Left lung (tissue), 4 donors: ENCODE measurements at regions not wholly inside any gene's neighbourhood (a gene's known extent, or its start where the extent isn't known, plus 50 kb on each side); places are given as distances from the start of the nearest gene placed in this dataset.
A peak's percentile ranks its signal among the peaks of the same experiment; 100 is the strongest.

ENCODE experiments used
- ATAC-seq: fragments of 200-7000 bp; cut with Tn5 transposase; one replicate; pipeline ENCODE4 v1.9.1; 2020; ENCODE audit warnings: moderate library complexity
- DNase-seq, 4 donors: peaks; one replicate each; pipeline ENCODE4 v3.0.0-alpha.2; 2013 to 2020
- H3K27ac ChIP-seq, 2 donors: fragments of 200-600 bp; sonication (generic) in 1 of 2; one replicate each; pipeline versions ENCODE4 v1.5.0 to v1.8.0; 2020 to 2021
- H3K27me3 ChIP-seq, 2 donors: fragments of 200-600 bp; sonication (generic) in 1 of 2; one replicate each; pipeline versions ENCODE4 v1.5.0 to v1.8.0; 2020 to 2021
- H3K36me3 ChIP-seq, 2 donors: fragments of 200-600 bp; sonication (generic) in 1 of 2; one replicate each; pipeline versions ENCODE4 v1.5.0 to v1.8.0; 2020 to 2021
- H3K4me1 ChIP-seq, 2 donors: fragments of 200-600 bp; one replicate each; pipeline ENCODE4 v1.8.0; 2021
- H3K4me3 ChIP-seq, 2 donors: fragments of 200-600 bp; sonication (generic) in 1 of 2; one replicate each; pipeline versions ENCODE4 v1.5.0 to v1.8.0; 2020 to 2021; ENCODE audit warnings: mild to moderate bottlenecking in 1 of 2
- H3K9me3 ChIP-seq, 2 donors: fragments of 200-600 bp; sonication (generic) in 1 of 2; one replicate each; pipeline versions ENCODE4 v1.5.0 to v1.8.0; 2020 to 2021
- intact Hi-C, 2 donors: fragments of 100-400 bp; cut with DNase I; formaldehyde crosslinking; loops; one replicate each; pipeline versions ENCODE4 v1.11.2 to v1.14.2; 2022
- TF ChIP-seq, protein P1 (sequence below), 2 donors: fragments of 200-600 bp; sonication (generic) in 1 of 2; IDR thresholded peaks; one replicate each; pipeline versions ENCODE4 v1.5.0 to v1.8.0; 2021; ENCODE audit warnings: antibody characterized with exemption in 2 of 2
- donor health status: DM: no; HTN: yes; CAD: no.
- donor health status: DM: no; HTN: no; CAD: no.

DNA sequence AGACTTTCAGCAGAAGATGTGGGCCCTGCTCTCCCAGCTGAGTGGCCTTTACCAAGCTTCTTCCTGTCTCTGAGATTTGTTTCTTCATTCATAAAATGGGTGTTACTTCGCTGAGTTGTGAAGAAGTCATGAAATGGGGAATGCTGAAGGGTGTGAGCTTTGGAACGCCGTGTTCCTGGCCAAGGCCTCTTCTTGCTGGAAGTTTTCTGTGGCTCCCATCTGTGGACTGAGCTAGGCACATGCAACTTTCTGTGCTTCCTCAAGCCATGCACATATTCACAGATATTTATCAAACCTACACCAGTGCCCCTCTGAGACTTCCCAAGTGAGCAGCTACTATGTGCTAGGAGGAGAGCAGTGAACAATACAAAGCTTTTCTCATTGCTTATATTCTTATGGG, 106.3 kb upstream of the JUN start:
- no peak overlapping the region for H3K27ac ChIP-seq
- H3K36me3 ChIP-seq: no peaks in the 10 kb centered on the region
- H3K27me3 ChIP-seq: no peaks in the 10 kb centered on the region
- intact Hi-C loops: no loop called here
- H3K4me1 ChIP-seq: peaks cover 22 to 67% of the 10 kb centered on the region in 2 donors
- no peaks in the 10 kb centered on the region for H3K9me3 ChIP-seq
- DNase-seq (no peak), ATAC-seq (no peak)
- TF ChIP-seq, protein P1, sequence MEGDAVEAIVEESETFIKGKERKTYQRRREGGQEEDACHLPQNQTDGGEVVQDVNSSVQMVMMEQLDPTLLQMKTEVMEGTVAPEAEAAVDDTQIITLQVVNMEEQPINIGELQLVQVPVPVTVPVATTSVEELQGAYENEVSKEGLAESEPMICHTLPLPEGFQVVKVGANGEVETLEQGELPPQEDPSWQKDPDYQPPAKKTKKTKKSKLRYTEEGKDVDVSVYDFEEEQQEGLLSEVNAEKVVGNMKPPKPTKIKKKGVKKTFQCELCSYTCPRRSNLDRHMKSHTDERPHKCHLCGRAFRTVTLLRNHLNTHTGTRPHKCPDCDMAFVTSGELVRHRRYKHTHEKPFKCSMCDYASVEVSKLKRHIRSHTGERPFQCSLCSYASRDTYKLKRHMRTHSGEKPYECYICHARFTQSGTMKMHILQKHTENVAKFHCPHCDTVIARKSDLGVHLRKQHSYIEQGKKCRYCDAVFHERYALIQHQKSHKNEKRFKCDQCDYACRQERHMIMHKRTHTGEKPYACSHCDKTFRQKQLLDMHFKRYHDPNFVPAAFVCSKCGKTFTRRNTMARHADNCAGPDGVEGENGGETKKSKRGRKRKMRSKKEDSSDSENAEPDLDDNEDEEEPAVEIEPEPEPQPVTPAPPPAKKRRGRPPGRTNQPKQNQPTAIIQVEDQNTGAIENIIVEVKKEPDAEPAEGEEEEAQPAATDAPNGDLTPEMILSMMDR (IDR thresholded peaks at IDR 0.05): no peak
- H3K4me3 ChIP-seq: no peak overlapping the region

DNA sequence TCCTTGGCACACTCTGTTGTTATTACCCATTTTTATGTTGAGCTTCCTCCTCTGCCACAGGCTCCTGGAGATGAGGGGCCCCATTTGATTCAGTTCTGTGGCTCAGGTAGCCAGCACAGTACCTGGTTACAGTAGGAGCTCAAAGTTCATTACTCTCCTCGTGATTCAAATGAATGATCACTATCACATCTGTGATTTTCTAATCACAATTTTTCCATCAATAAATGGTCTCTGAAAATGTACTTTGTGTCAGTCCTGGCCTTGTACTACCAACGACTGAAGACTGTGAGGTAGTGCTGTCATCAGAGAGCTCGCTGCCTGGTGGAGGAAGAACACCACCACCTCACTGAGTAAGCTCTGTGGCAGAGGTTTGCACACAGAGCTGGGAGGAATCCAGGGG, 106.8 kb upstream of the JUN start:
- no peak overlapping the region for H3K4me3 ChIP-seq
- peaks cover 18 to 67% of the 10 kb centered on the region in 2 donors for H3K4me1 ChIP-seq
- DNase-seq (no peak), ATAC-seq (no peak)
- TF ChIP-seq, protein P1 (IDR thresholded peaks at IDR 0.05): no peak
- H3K9me3 ChIP-seq: no peaks in the 10 kb centered on the region
- H3K36me3 ChIP-seq: no peaks in the 10 kb centered on the region
- no peak overlapping the region for H3K27ac ChIP-seq
- H3K27me3 ChIP-seq: no peaks in the 10 kb centered on the region
- intact Hi-C loops: no loop called here

DNA sequence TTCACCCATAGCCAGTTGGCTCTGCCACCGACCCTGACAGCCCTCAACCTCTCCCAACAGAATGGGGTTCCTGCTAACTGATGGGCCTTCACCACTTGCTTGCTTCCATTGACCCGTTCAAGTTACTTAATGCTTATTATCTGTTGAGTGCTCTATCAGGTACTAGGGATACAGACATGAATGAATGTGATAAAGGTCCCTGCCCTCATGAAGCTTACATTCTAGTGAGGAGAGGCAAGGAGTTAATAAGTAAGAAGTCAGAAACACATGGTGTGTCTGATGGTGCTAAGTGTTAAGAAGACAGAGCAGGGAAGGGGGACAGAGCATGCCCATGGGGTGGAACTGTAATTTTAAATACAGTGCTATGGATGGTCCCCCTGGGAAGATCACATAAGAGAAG, 107.5 kb upstream of the JUN start:
- intact Hi-C loops: no loop called here
- no peaks in the 10 kb centered on the region for H3K36me3 ChIP-seq
- DNase-seq (no peak), ATAC-seq (no peak)
- TF ChIP-seq, protein P1 (IDR thresholded peaks at IDR 0.05): no peak
- H3K27me3 ChIP-seq: no peaks in the 10 kb centered on the region
- H3K4me1 ChIP-seq: peaks cover 20 to 67% of the 10 kb centered on the region in 2 donors
- no peaks in the 10 kb centered on the region for H3K9me3 ChIP-seq
- no peak overlapping the region for H3K4me3 ChIP-seq
- no peak overlapping the region for H3K27ac ChIP-seq

DNA sequence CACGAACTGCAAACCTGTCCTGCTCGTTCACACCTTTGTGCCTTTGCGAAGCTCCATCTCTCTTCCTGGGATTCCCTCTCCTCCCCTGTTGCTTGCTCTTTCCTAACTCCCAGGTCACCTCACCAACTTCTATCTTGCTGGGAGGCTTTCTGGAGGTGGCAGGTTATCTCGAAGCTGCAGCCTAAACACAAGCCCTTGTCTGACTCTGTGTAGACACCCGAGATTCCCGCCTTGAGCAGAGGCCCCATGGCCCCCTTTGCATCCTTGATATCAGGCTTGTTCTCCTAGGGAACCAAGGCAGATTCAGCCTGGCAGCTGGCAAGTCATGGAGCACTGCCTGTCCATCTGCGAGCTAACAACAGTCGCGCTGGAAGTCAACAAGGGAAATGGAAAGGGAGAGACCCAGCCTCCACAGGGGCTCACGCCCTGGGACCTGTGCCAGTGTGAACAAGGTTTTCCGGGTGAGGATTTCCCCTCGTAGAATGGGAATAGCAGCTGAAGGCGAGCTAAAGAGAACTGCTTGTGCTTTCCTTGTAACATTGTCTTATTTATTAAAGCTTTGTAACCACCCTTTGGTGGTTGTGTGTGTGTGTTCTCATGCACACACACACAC, 109.5 kb upstream of the JUN start:
- Histone ChIP-seq H3K27ac (peak overlapping the region in 1 of 2 donors; percentile 30), H3K36me3 (no peaks in the 10 kb centered on the region), H3K4me1 (peaks cover 24 to 69% of the 10 kb centered on the region in 2 donors), H3K4me3 (no peak overlapping the region), H3K9me3 (no peaks in the 10 kb centered on the region), H3K27me3 (no peaks in the 10 kb centered on the region)
- ATAC-seq: peak; percentile 18
- TF ChIP-seq, protein P1 (IDR thresholded peaks at IDR 0.05): no peak
- intact Hi-C loops: no loop called here
- DNase-seq: peak in 1 of 4 donors; percentile 37

DNA sequence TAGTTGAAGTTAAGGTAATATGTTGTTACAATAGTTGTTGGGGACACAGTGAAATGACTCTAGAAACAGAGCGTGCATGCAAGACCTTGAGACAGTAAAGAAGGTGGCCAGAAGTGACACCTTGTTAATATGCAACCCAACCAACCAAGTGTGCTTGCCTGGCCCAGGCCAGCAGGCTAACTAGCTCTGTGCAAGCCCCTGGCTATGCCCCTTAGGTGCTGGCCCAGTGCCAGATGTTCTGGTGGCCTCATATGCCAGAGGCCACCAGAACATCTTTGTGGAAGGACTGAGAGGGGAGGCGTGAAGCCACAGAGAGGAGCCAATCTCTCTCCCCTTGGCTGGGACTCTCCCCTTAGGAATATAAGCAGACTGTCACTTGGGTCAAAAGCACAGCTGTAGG, 111.2 kb upstream of the JUN start:
- Histone ChIP-seq H3K27me3 (no peaks in the 10 kb centered on the region), H3K9me3 (no peaks in the 10 kb centered on the region), H3K4me3 (no peak overlapping the region), H3K36me3 (no peaks in the 10 kb centered on the region), H3K27ac (peak overlapping the region; percentile 41 to 84), H3K4me1 (peaks cover 37 to 77% of the 10 kb centered on the region in 2 donors)
- no peak for DNase-seq
- TF ChIP-seq, protein P1 (IDR thresholded peaks at IDR 0.05): no peak
- intact Hi-C loops: no loop called here
- no peak for ATAC-seq
